ENCODE measurements at regions not wholly inside any gene's neighbourhood (a gene's known extent, or its start where the extent isn't known, plus 50 kb on each side); places are given as distances from the start of the nearest gene placed in this dataset.

GRCh38 chr14:71652368-71652767 is 279.9 kb upstream of the RGS6 start:
- TF ChIP-seq CTCF (IDR thresholded peaks at IDR 0.05) (no peak), POLR2A (IDR thresholded peaks at IDR 0.05) (no peak), POLR2AphosphoS5 (IDR thresholded peaks at IDR 0.05) (no peak)
